GM12892 (cell line): ENCODE measurements at regions not wholly inside any gene's neighbourhood (a gene's known extent, or its start where the extent isn't known, plus 50 kb on each side); places are given as distances from the start of the nearest gene placed in this dataset.

Source experiments
- POLR2A ChIP-seq: IDR thresholded peaks from 2 replicates; pipeline ENCODE4 v1.6.1; 2011; ENCODE audit warnings: low read depth, low read length, control low read depth
- TAF1 ChIP-seq: IDR thresholded peaks from 2 replicates; pipeline ENCODE4 v1.6.1; 2011; ENCODE audit warnings: low read depth, mild to moderate bottlenecking, control low read depth, low read length, borderline replicate concordance

DNA sequence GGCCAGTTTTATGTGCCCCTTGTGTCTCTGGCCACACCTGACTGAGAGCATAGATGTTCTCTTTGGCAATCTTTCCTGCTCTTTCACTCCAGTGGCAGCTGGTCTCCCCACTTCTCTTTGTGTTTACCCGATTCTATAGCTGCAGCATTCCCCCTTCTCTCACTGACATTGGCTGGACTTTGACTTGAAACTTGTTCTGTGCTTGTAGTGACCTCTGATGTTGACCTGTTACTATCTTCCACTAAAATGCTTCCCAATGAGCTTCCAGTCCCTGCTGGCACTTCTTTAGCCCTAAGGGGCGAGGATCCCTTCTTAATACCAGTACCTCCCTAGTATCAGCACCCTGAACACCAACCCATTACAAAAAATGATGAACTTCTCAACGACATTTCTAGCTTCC lies 653.3 kb downstream of the LTN1 start:
- TF ChIP-seq POLR2A (no peak), TAF1 (no peak)
